Lung (tissue), 11 donors: ENCODE measurements at regions not wholly inside any gene's neighbourhood (a gene's known extent, or its start where the extent isn't known, plus 50 kb on each side); places are given as distances from the start of the nearest gene placed in this dataset.

Experiments
- ATAC-seq: fragments of 200-7000 bp; cut with Tn5 transposase; one replicate; pipeline ENCODE4 v1.9.1; 2020; ENCODE audit warnings: moderate number of reproducible peaks; ENCODE audit not compliant: insufficient read depth, low FRiP score
- DNase-seq, 3 donors: peaks; one replicate each; pipeline ENCODE4 v3.0.0-alpha.2; 2013 to 2017
- H3K27ac ChIP-seq, 2 donors: one replicate each; pipeline ENCODE4 v1.5.1; 2013; ENCODE audit warnings: mild to moderate bottlenecking in 2 of 2, moderate library complexity in 2 of 2, control low read depth in 1 of 2, inconsistent platforms in 1 of 2, low read depth in 1 of 2, low read length in 1 of 2
- H3K27me3 ChIP-seq, 3 donors: one replicate each; pipeline ENCODE4 v1.5.1; 2013; ENCODE audit warnings: low read length in 2 of 3; ENCODE audit not compliant: control insufficient read depth in 3 of 3, insufficient read depth in 3 of 3
- H3K36me3 ChIP-seq, 4 donors: one replicate each; pipeline ENCODE4 v1.5.1; 2013; ENCODE audit warnings: low read length in 4 of 4, mild to moderate bottlenecking in 1 of 4, moderate library complexity in 1 of 4; ENCODE audit not compliant: control insufficient read depth in 4 of 4, insufficient read depth in 4 of 4
- H3K4me1 ChIP-seq, 5 donors: one replicate each; pipeline ENCODE4 v1.5.1; 2013; ENCODE audit warnings: low read length in 5 of 5, mild to moderate bottlenecking in 2 of 5, moderate library complexity in 1 of 5; ENCODE audit not compliant: control insufficient read depth in 5 of 5, insufficient read depth in 5 of 5
- H3K4me3 ChIP-seq: one replicate; pipeline ENCODE4 v1.5.1; 2013; ENCODE audit warnings: mild to moderate bottlenecking, control low read depth, moderate library complexity
- H3K9ac ChIP-seq, 2 donors: one replicate each; pipeline ENCODE4 v1.5.1; 2013; ENCODE audit warnings: low read length in 2 of 2, control low read depth in 1 of 2; ENCODE audit not compliant: insufficient read depth in 1 of 2
- H3K9me3 ChIP-seq, 4 donors: one replicate each; pipeline ENCODE4 v1.5.1; 2013; ENCODE audit warnings: low read length in 3 of 4, mild to moderate bottlenecking in 1 of 4, moderate library complexity in 1 of 4; ENCODE audit not compliant: control insufficient read depth in 4 of 4, insufficient read depth in 3 of 4
- WGBS, 2 donors: extraction: QIAGEN DNeasy Blood & Tissue Kit; methylation state at CpG; one replicate each; pipeline ENCODE4 v1.1.7; 2013; 5-methylcytosine and 5-hydroxymethylcytosine counted together
- TF ChIP-seq, protein P1 (sequence below): IDR thresholded peaks from 2 replicates; pipeline ENCODE4 v1.5.1; 2012; ENCODE audit warnings: mild to moderate bottlenecking; ENCODE audit errors: control extremely low read depth, extremely low read depth
- donor health status: control.
- donor health status: control.
- donor health status: Bipolar disorder and iron deficiency.
- donor health status: healthy.
- donor health status: DM: yes; HTN: yes; CAD: no.

DNA sequence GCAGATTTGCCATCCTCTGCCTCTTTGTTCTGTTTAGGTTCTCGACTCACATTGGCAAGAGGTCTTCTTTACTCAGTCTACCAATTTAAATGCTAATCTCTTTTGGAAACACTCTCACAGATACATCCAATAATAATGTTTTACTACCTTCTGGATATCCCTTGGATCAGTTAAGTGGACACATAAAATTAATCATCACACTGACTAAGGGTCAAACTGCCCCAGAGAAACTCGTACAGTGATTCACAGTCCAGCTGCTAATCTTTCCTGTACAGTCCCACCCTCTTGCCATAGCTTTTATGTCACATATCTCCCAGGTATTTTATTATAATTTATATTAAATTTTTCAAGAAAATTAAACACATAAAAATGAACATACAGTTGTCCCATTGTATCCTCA, 360.8 kb upstream of the RGMA start:
- Histone ChIP-seq H3K36me3 (no peaks in the 10 kb centered on the region), H3K27me3 (peaks cover 0 to 2% (median 0%) of the 10 kb centered on the region in 3 donors), H3K9ac (no peak overlapping the region), H3K27ac (no peak overlapping the region), H3K4me3 (no peak overlapping the region), H3K4me1 (no peaks in the 10 kb centered on the region), H3K9me3 (no peaks in the 10 kb centered on the region)
- TF ChIP-seq, protein P1, sequence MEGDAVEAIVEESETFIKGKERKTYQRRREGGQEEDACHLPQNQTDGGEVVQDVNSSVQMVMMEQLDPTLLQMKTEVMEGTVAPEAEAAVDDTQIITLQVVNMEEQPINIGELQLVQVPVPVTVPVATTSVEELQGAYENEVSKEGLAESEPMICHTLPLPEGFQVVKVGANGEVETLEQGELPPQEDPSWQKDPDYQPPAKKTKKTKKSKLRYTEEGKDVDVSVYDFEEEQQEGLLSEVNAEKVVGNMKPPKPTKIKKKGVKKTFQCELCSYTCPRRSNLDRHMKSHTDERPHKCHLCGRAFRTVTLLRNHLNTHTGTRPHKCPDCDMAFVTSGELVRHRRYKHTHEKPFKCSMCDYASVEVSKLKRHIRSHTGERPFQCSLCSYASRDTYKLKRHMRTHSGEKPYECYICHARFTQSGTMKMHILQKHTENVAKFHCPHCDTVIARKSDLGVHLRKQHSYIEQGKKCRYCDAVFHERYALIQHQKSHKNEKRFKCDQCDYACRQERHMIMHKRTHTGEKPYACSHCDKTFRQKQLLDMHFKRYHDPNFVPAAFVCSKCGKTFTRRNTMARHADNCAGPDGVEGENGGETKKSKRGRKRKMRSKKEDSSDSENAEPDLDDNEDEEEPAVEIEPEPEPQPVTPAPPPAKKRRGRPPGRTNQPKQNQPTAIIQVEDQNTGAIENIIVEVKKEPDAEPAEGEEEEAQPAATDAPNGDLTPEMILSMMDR = no peak
- ATAC-seq (no peak), DNase-seq (no peak)
- 59 to 87% methylated on average over 2 of the region's 2 CpGs for WGBS, 2 donors

DNA sequence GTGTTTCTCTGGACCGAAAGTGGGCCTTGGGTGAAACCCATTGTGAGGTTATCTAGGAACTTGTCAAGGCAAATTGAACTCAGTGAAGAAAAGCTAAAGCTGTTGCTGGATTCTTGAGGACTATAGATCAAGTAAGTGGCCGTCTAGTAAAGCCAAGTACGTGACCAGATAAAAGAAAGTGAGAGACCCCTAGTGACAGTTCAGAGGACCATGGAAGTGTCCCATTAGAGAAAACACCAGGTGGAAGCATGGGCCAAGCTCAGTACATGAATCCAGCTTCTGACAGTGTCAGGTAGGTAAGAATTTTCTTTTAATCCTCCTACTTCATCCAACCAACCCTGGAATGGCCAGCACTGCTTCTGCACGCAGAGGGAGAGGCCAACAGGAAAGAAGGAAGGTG, 349.3 kb upstream of the RGMA start:
- TF ChIP-seq, protein P1 = no peak
- Histone ChIP-seq H3K27me3 (no peaks in the 10 kb centered on the region), H3K27ac (no peak overlapping the region), H3K36me3 (no peaks in the 10 kb centered on the region), H3K4me3 (no peak overlapping the region), H3K4me1 (no peaks in the 10 kb centered on the region), H3K9ac (no peak overlapping the region), H3K9me3 (peaks cover 0 to 2% (median 0%) of the 10 kb centered on the region in 4 donors)
- no peak for DNase-seq
- ATAC-seq = no peak
- 49 to 55% methylated on average over 4 of the region's 4 CpGs for WGBS, 2 donors

DNA sequence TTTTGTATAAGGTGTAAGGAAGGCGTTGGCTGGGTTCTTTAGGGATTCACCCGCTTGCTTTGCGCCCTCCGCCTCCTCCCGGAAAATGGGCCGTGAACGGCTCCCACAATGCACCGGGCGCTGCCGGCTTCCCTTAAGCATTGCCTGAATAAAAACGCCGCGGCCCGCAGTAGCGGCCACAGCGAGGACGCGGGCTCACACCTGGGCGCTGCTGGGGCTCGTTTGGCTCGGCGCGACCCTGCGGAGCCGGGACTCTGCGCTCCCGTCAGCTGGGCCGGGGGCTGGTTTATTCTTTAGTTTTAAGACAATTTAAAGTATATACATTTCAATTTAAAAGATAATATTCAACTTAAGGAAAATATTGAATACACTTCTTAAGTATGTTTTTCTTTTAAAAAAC, 343.5 kb upstream of the RGMA start:
- H3K27me3 ChIP-seq = no peaks in the 10 kb centered on the region
- no peak for ATAC-seq
- 96 to 97% methylated on average over 28 of the region's 28 CpGs for WGBS, 2 donors
- H3K27ac ChIP-seq = no peak overlapping the region
- DNase-seq = no peak
- H3K4me3 ChIP-seq = no peak overlapping the region
- no peaks in the 10 kb centered on the region for H3K36me3 ChIP-seq
- peaks cover 0 to 2% (median 0%) of the 10 kb centered on the region in 4 donors for H3K9me3 ChIP-seq
- TF ChIP-seq, protein P1 = no peak
- no peaks in the 10 kb centered on the region for H3K4me1 ChIP-seq
- H3K9ac ChIP-seq = no peak overlapping the region

GRCh38 chr15:93428807-93429351, 339.9 kb upstream of the RGMA start:
- H3K4me3 ChIP-seq = no peak overlapping the region
- no peak overlapping the region for H3K27ac ChIP-seq
- H3K36me3 ChIP-seq = no peaks in the 10 kb centered on the region
- no peaks in the 10 kb centered on the region for H3K27me3 ChIP-seq
- H3K4me1 ChIP-seq = no peaks in the 10 kb centered on the region
- DNase-seq (no peak), ATAC-seq (no peak)
- H3K9ac ChIP-seq = no peak overlapping the region
- H3K9me3 ChIP-seq = no peaks in the 10 kb centered on the region
- TF ChIP-seq, protein P1 = no peak
- 67 to 74% methylated on average over 2 of the region's 2 CpGs for WGBS, 2 donors
